H1 (cell line): ENCODE measurements at regions not wholly inside any gene's neighbourhood (a gene's known extent, or its start where the extent isn't known, plus 50 kb on each side); places are given as distances from the start of the nearest gene placed in this dataset.

Experiments
- CTCF ChIA-PET: fragments of 300-600 bp; sonication (Branson Sonifier 250); formaldehyde crosslinking; loops from one replicate; lab custom pipeline; 2021; ENCODE audit not compliant: partially characterized antibody; lab: Charles Lee
- POLR2A ChIA-PET: fragments of 300-600 bp; sonication (Branson Sonifier 250); formaldehyde crosslinking; loops from one replicate; lab custom pipeline; 2021; ENCODE audit warnings: inconsistent platforms; ENCODE audit not compliant: partially characterized antibody; lab: Charles Lee
- DNase-seq, 2 experiments: peaks; one replicate each; pipeline versions ENCODE4 v3.0.0 to v3.0.0-alpha.2; 2010 to 2022; ENCODE audit warnings: low spot score in 2 of 2, low read depth in 1 of 2, mixed read lengths in 1 of 2
- FAIRE-seq: peaks from 2 replicates; lab custom pipeline; 2011; peaks lifted over from hg19 to GRCh38; lab: Jason Lieb, UNC
- H2AFZ ChIP-seq: 2 replicates; pipeline ENCODE4 v1.8.1; 2012; ENCODE audit warnings: low read length, inconsistent platforms
- H2AK5ac ChIP-seq: 2 replicates; pipeline ENCODE4 v1.6.1; 2013; ENCODE audit warnings: low read depth, low read length
- H2BK120ac ChIP-seq: replicated peaks from 2 replicates; pipeline ENCODE3; 2013; ENCODE audit warnings: low read depth, low read length, inconsistent platforms
- H2BK12ac ChIP-seq: 2 replicates; pipeline ENCODE4 v1.6.1; 2013; ENCODE audit warnings: low read depth, low read length
- H2BK15ac ChIP-seq: 2 replicates; pipeline ENCODE4 v1.6.1; 2013; ENCODE audit warnings: low read length
- H2BK20ac ChIP-seq: 2 replicates; pipeline ENCODE4 v1.6.1; 2013; ENCODE audit warnings: low read length
- H2BK5ac ChIP-seq: 2 replicates; pipeline ENCODE4 v1.6.1; 2013; ENCODE audit warnings: low read depth, low read length
- H3K14ac ChIP-seq: 2 replicates; pipeline ENCODE4 v1.6.1; 2013; ENCODE audit warnings: inconsistent platforms; ENCODE audit not compliant: insufficient read length
- H3K18ac ChIP-seq: 2 replicates; pipeline ENCODE4 v1.6.1; 2013; ENCODE audit warnings: low read length; ENCODE audit errors: extremely low read depth
- H3K23ac ChIP-seq: 2 replicates; pipeline ENCODE4 v1.6.1; 2013; ENCODE audit warnings: inconsistent platforms; ENCODE audit not compliant: insufficient read length
- H3K23me2 ChIP-seq: 2 replicates; pipeline ENCODE4 v1.6.1; 2013; ENCODE audit warnings: low read depth, low read length
- H3K27ac ChIP-seq: 2 replicates; pipeline ENCODE4 v1.6.1; 2011; ENCODE audit warnings: low read depth, low read length, inconsistent platforms
- H3K27me3 ChIP-seq, 4 experiments: replicated peaks in 1 of 4; 1 replicate in 1 of 4; 2 replicates in 3 of 4; pipeline versions ENCODE4 v1.6.1 to v1.8.1; 2011 to 2013; ENCODE audit warnings: low read length in 3 of 4, mild to moderate bottlenecking in 3 of 4, inconsistent platforms in 2 of 4, mixed read lengths in 2 of 4, moderate library complexity in 1 of 4; ENCODE audit not compliant: control insufficient read depth in 3 of 4, insufficient read depth in 3 of 4; ENCODE audit errors: extremely low read depth in 1 of 4
- H3K36me3 ChIP-seq, 4 experiments: 2 replicates each; pipeline versions ENCODE4 v1.6.1 to v1.8.1; 2011 to 2013; ENCODE audit warnings: mild to moderate bottlenecking in 4 of 4, low read length in 3 of 4, moderate library complexity in 2 of 4, control low read depth in 1 of 4, inconsistent platforms in 1 of 4; ENCODE audit not compliant: insufficient read depth in 4 of 4, control insufficient read depth in 2 of 4
- H3K4ac ChIP-seq: replicated peaks from 2 replicates; pipeline ENCODE3; 2013; ENCODE audit warnings: low read length, low read depth, mixed read lengths, inconsistent platforms; ENCODE audit not compliant: insufficient read length
- H3K4me1 ChIP-seq, 4 experiments: replicated peaks in 1 of 4; 1 replicate in 1 of 4; 2 replicates in 3 of 4; pipeline versions ENCODE4 v1.6.1 to v1.8.1; 2011 to 2013; ENCODE audit warnings: low read length in 3 of 4, inconsistent platforms in 2 of 4, mixed read lengths in 1 of 4; ENCODE audit not compliant: insufficient read depth in 4 of 4, control insufficient read depth in 3 of 4
- H3K4me2 ChIP-seq, 2 experiments: 2 replicates each; pipeline versions ENCODE4 v1.6.1 to v1.8.1; 2011 to 2013; ENCODE audit warnings: low read depth in 2 of 2, low read length in 2 of 2, control low read depth in 1 of 2, inconsistent platforms in 1 of 2, mild to moderate bottlenecking in 1 of 2; ENCODE audit not compliant: insufficient read depth in 1 of 2
- H3K4me3 ChIP-seq, 4 experiments: fragments of 200-600, 300-600 bp in 1 of 4; sonication (generic), shearing (Covaris generic), sonication (Bioruptor Twin) in 1 of 4; 2 replicates each; pipeline versions ENCODE4 v1.5.1 to v1.8.1; 2011 to 2016; ENCODE audit warnings: low read length in 4 of 4, low read depth in 3 of 4, control low read depth in 2 of 4, inconsistent platforms in 2 of 4, mild to moderate bottlenecking in 2 of 4, mixed read lengths in 1 of 4, moderate library complexity in 1 of 4; ENCODE audit not compliant: insufficient read depth in 2 of 4; ENCODE audit errors: extremely low read depth in 1 of 4
- H3K56ac ChIP-seq: replicated peaks from 2 replicates; pipeline ENCODE3; 2013; ENCODE audit warnings: low read depth, mild to moderate bottlenecking, mixed read lengths, low read length, inconsistent platforms; ENCODE audit not compliant: insufficient read length
- H3K79me1 ChIP-seq: 2 replicates; pipeline ENCODE4 v1.6.1; 2013; ENCODE audit warnings: low read depth, low read length, control low read depth
- H3K79me2 ChIP-seq, 2 experiments: 2 replicates each; pipeline versions ENCODE4 v1.6.1 to v1.8.1; 2012 to 2013; ENCODE audit warnings: low read length in 2 of 2, mild to moderate bottlenecking in 2 of 2, inconsistent platforms in 1 of 2; ENCODE audit not compliant: insufficient read depth in 2 of 2, control insufficient read depth in 1 of 2
- H3K9ac ChIP-seq, 4 experiments: replicated peaks in 1 of 4; 1 replicate in 1 of 4; 2 replicates in 3 of 4; pipeline versions ENCODE4 v1.6.1 to v1.8.1; 2011 to 2013; ENCODE audit warnings: low read depth in 3 of 4, low read length in 3 of 4, control low read depth in 2 of 4, mild to moderate bottlenecking in 2 of 4, moderate library complexity in 2 of 4, inconsistent platforms in 1 of 4; ENCODE audit errors: extremely low read depth in 1 of 4
- H3K9me3 ChIP-seq, 2 experiments: 2 replicates each; pipeline versions ENCODE4 v1.6.1 to v1.8.1; 2012 to 2013; ENCODE audit warnings: mild to moderate bottlenecking in 2 of 2, moderate library complexity in 2 of 2, control low read depth in 1 of 2, inconsistent platforms in 1 of 2, low read depth in 1 of 2, low read length in 1 of 2, mixed read lengths in 1 of 2; ENCODE audit not compliant: insufficient read depth in 2 of 2
- H4K20me1 ChIP-seq, 2 experiments: replicated peaks in 1 of 2; 2 replicates each; pipeline versions ENCODE3 to v1.8.1; 2011 to 2013; ENCODE audit warnings: inconsistent platforms in 2 of 2, low read length in 2 of 2, mild to moderate bottlenecking in 1 of 2; ENCODE audit not compliant: insufficient read depth in 2 of 2, control insufficient read depth in 1 of 2
- H4K5ac ChIP-seq: 2 replicates; pipeline ENCODE4 v1.6.1; 2013; ENCODE audit warnings: low read length, low read depth, mixed read lengths, inconsistent platforms; ENCODE audit not compliant: insufficient read length
- H4K8ac ChIP-seq: 2 replicates; pipeline ENCODE4 v1.8.0; 2013; ENCODE audit warnings: mild to moderate bottlenecking, moderate library complexity, low read length, inconsistent platforms; ENCODE audit not compliant: insufficient read depth; ENCODE audit errors: extremely low read depth
- H4K91ac ChIP-seq: replicated peaks from 2 replicates; pipeline ENCODE3; 2013; ENCODE audit warnings: low read length, mixed read lengths, inconsistent platforms; ENCODE audit not compliant: insufficient read length
- BCL11A ChIP-seq, 2 experiments: IDR thresholded peaks; one replicate each; pipeline ENCODE4 v1.6.1; 2011; ENCODE audit warnings: low read depth in 2 of 2, low read length in 2 of 2, mild to moderate bottlenecking in 2 of 2
- CBX5 ChIP-seq: fragments of 300-800, 300-1000 bp; sonication (generic); IDR thresholded peaks from 2 replicates; pipeline ENCODE4 v1.7.1; 2016; ENCODE audit warnings: antibody characterized with exemption, low read length, low read depth
- CHD2 ChIP-seq: IDR thresholded peaks from 2 replicates; pipeline ENCODE4 v1.6.1; 2012; ENCODE audit warnings: low read length, improper control_type of control experiment
- CREB1 ChIP-seq: IDR thresholded peaks from 2 replicates; pipeline ENCODE4 v1.6.1; 2012; ENCODE audit warnings: inconsistent platforms
- EP300 ChIP-seq, 2 experiments: IDR thresholded peaks; 1 replicate in 1 of 2; 2 replicates in 1 of 2; pipeline ENCODE4 v1.6.1; 2011 to 2012; ENCODE audit warnings: low read depth in 2 of 2, low read length in 2 of 2, mild to moderate bottlenecking in 2 of 2, borderline replicate concordance in 1 of 2, inconsistent platforms in 1 of 2, moderate library complexity in 1 of 2
- POLR2A ChIP-seq, 2 experiments: IDR thresholded peaks; 1 replicate in 1 of 2; 2 replicates in 1 of 2; pipeline ENCODE4 v1.6.1; 2011; ENCODE audit warnings: low read depth in 2 of 2, low read length in 2 of 2, mild to moderate bottlenecking in 2 of 2; ENCODE audit errors: control extremely low read depth in 1 of 2
- RAD21 ChIP-seq, 2 experiments: IDR thresholded peaks in 1 of 2; conservative IDR thresholded peaks in 1 of 2; 2 replicates each; pipeline ENCODE4 v1.6.1; 2011; ENCODE audit warnings: low read depth in 2 of 2, low read length in 2 of 2, improper control_type of control experiment in 1 of 2, inconsistent platforms in 1 of 2, mild to moderate bottlenecking in 1 of 2, moderate library complexity in 1 of 2
- RXRA ChIP-seq: IDR thresholded peaks from 2 replicates; pipeline ENCODE4 v1.6.1; 2011; ENCODE audit warnings: low read depth, mild to moderate bottlenecking, low read length, moderate library complexity; ENCODE audit not compliant: insufficient read depth
- SIX5 ChIP-seq: IDR thresholded peaks from 2 replicates; pipeline ENCODE4 v1.6.1; 2011; ENCODE audit warnings: mild to moderate bottlenecking, low read depth, low read length
- SP2 ChIP-seq: IDR thresholded peaks from 2 replicates; pipeline ENCODE4 v1.6.1; 2012; ENCODE audit warnings: mild to moderate bottlenecking, low read length, inconsistent platforms
- WGBS, 2 experiments: shearing (Covaris generic) in 1 of 2; methylation state at CpG; one replicate each; pipeline versions ENCODE4 v1.1.6 to v1.1.7; 2013 to 2015; ENCODE audit warnings: low lambda C conversion rate in 2 of 2, mixed read lengths in 2 of 2, inconsistent platforms in 1 of 2, low coverage in 1 of 2, missing lambda C conversion rate in 1 of 2; ENCODE audit not compliant: insufficient replicate concordance in 2 of 2, insufficient coverage in 1 of 2, insufficient read length in 1 of 2; ENCODE audit errors: extremely low coverage in 1 of 2, missing lambda C conversion rate in 1 of 2; 5-methylcytosine and 5-hydroxymethylcytosine counted together
- TF ChIP-seq, protein P1 (sequence below): IDR thresholded peaks from 2 replicates; pipeline ENCODE4 v1.6.1; 2011; ENCODE audit warnings: low read depth, mild to moderate bottlenecking, low read length; ENCODE audit not compliant: insufficient read depth

DNA sequence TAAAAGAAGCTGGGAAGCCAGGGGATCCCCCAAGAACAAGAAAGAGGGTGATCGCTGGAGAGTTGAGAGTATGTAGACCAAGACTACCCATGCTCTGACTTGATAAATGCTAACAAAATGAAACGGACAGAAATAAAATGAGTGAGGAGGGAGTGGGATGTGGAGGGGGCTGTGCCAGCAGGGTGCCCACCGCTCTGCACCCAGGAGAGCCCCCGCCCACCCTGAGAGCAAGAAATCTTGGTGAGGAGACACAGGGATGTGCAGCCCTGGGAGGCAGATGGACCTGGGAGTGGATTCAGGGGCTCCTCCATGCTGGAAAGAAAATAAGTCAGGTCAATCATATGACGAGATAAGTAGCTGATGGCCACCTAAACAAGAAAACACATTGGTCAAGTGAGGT lies 590.9 kb downstream of the AJAP1 start:
- CTCF ChIA-PET, result interaction anchor here (0.6 kb wide), 1 partner anchor 104 kb away, joined by 3 read pairs; no protein-coding TSS in a partner anchor
- no peak overlapping the region for H3K9ac ChIP-seq
- 90% methylated on average over 5 of the region's 5 CpGs; no CpG with 5 or more reads in 1 of the 2 experiments for WGBS, 2 experiments
- H2BK20ac ChIP-seq, result no peak overlapping the region
- no peaks in the 10 kb centered on the region for H3K9me3 ChIP-seq
- no peak overlapping the region for H2BK12ac ChIP-seq
- H4K20me1 ChIP-seq, result no peaks in the 10 kb centered on the region
- no peak overlapping the region for H2BK15ac ChIP-seq
- no peaks in the 10 kb centered on the region for H3K79me1 ChIP-seq
- H2AFZ ChIP-seq, result no peak overlapping the region
- no peaks in the 10 kb centered on the region for H3K36me3 ChIP-seq
- no peaks in the 10 kb centered on the region; the same call in 1 of the 2 replicates for H3K23me2 ChIP-seq
- DNase-seq, result no peak
- no peak overlapping the region for H4K8ac ChIP-seq
- no peak overlapping the region for H3K27ac ChIP-seq
- no peak overlapping the region for H4K91ac ChIP-seq
- no peak overlapping the region for H3K14ac ChIP-seq
- no peak overlapping the region for H2AK5ac ChIP-seq
- H3K4me1 ChIP-seq, result no peaks in the 10 kb centered on the region
- no peak overlapping the region for H3K18ac ChIP-seq
- POLR2A ChIA-PET, result no interaction called here
- no peak overlapping the region for H4K5ac ChIP-seq
- no peak for TF ChIP-seq SP2
- no peak for TF ChIP-seq CREB1
- no peak for TF ChIP-seq BCL11A (IDR thresholded peaks at IDR 0.05; ENCODE audit: low read depth in 2 of 2, low read length in 2 of 2)
- TF ChIP-seq RAD21 (IDR thresholded peaks at IDR 0.05 in 1 of 2, conservative IDR thresholded peaks at IDR 0.05 in 1 of 2; ENCODE audit: low read depth in 2 of 2, low read length in 2 of 2), result no peak
- no peak for TF ChIP-seq POLR2A (IDR thresholded peaks at IDR 0.05; ENCODE audit: control extremely low read depth in 1 of 2, low read depth in 2 of 2, low read length in 2 of 2)
- TF ChIP-seq CBX5, result no peak
- no peak for TF ChIP-seq RXRA
- TF ChIP-seq SIX5, result no peak
- TF ChIP-seq EP300 (IDR thresholded peaks at IDR 0.05; ENCODE audit: borderline replicate concordance in 1 of 2, low read depth in 2 of 2, low read length in 2 of 2), result no peak
- TF ChIP-seq CHD2, result no peak
- TF ChIP-seq, protein P1, sequence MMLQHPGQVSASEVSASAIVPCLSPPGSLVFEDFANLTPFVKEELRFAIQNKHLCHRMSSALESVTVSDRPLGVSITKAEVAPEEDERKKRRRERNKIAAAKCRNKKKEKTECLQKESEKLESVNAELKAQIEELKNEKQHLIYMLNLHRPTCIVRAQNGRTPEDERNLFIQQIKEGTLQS, result no peak
- TF ChIP-seq, all 59 proteins: peak for 0
- no peak overlapping the region for H3K4ac ChIP-seq
- no peaks in the 10 kb centered on the region; a peak in 2 of 7 replicates for H3K27me3 ChIP-seq
- H3K56ac ChIP-seq, result no peak overlapping the region
- no peaks in the 10 kb centered on the region for H3K79me2 ChIP-seq
- no peak overlapping the region for H2BK120ac ChIP-seq
- H2BK5ac ChIP-seq, result no peak overlapping the region
- no peak for FAIRE-seq
- H3K4me3 ChIP-seq, result no peak overlapping the region
- no peak overlapping the region for H3K4me2 ChIP-seq
- no peak overlapping the region for H3K23ac ChIP-seq
